CD8-positive, alpha-beta memory T cell (primary cell): ENCODE measurements at regions not wholly inside any gene's neighbourhood (a gene's known extent, or its start where the extent isn't known, plus 50 kb on each side); places are given as distances from the start of the nearest gene placed in this dataset.

Experiments
- CTCF ChIA-PET: fragments of 350-600 bp; sonication (Branson Sonifier 250); formaldehyde crosslinking; loops from one replicate; lab custom pipeline; 2021; ENCODE audit warnings: antibody characterized with exemption; lab: Charles Lee
- POLR2A ChIA-PET: fragments of 350-600 bp; sonication (Branson Sonifier 250); formaldehyde crosslinking; loops from one replicate; lab custom pipeline; 2021; ENCODE audit warnings: antibody characterized with exemption; lab: Charles Lee
- DNase-seq, 5 donors: peaks; one replicate each; pipeline versions ENCODE4 v3.0.0 to v3.0.0-alpha.2; 2020 to 2022; ENCODE audit warnings: mixed read lengths in 1 of 5
- H3K27ac ChIP-seq: one replicate; pipeline ENCODE4 v1.7.0; 2013; ENCODE audit warnings: low read depth, mild to moderate bottlenecking, low read length, moderate library complexity
- H3K27me3 ChIP-seq: 2 replicates; pipeline ENCODE4 v1.7.0; 2013; ENCODE audit warnings: low read length, mild to moderate bottlenecking; ENCODE audit not compliant: insufficient read depth, poor library complexity, severe bottlenecking
- H3K36me3 ChIP-seq: 2 replicates; pipeline ENCODE4 v1.7.0; 2013; ENCODE audit warnings: mild to moderate bottlenecking, low read length, moderate library complexity; ENCODE audit not compliant: insufficient read depth
- H3K4me1 ChIP-seq: 2 replicates; pipeline ENCODE4 v1.7.0; 2013; ENCODE audit warnings: mild to moderate bottlenecking, low read length, moderate library complexity; ENCODE audit not compliant: insufficient read depth
- H3K4me3 ChIP-seq: 2 replicates; pipeline ENCODE4 v1.7.0; 2013; ENCODE audit warnings: mild to moderate bottlenecking, low read length
- H3K9me3 ChIP-seq: 2 replicates; pipeline ENCODE4 v1.7.0; 2013; ENCODE audit warnings: mild to moderate bottlenecking, low read length
- H3K27ac Mint-ChIP-seq, 8 donors: one replicate each; pipeline ENCODE4 v1.8.0; 2020 to 2021; ENCODE audit warnings: mixed read lengths in 8 of 8, mild to moderate bottlenecking in 6 of 8, inconsistent platforms in 3 of 8, moderate library complexity in 3 of 8
- H3K27me3 Mint-ChIP-seq, 2 donors: one replicate each; pipeline ENCODE4 v1.8.0; 2020 to 2021; ENCODE audit warnings: mixed read lengths in 2 of 2, mild to moderate bottlenecking in 1 of 2, moderate library complexity in 1 of 2
- H3K36me3 Mint-ChIP-seq, 3 donors: one replicate each; pipeline ENCODE4 v1.8.0; 2020 to 2021; ENCODE audit warnings: mixed read lengths in 3 of 3, inconsistent platforms in 1 of 3, mild to moderate bottlenecking in 1 of 3
- H3K4me1 Mint-ChIP-seq, 3 donors: one replicate each; pipeline ENCODE4 v1.8.0; 2020 to 2021; ENCODE audit warnings: mixed read lengths in 3 of 3, inconsistent platforms in 1 of 3, mild to moderate bottlenecking in 1 of 3
- H3K4me3 Mint-ChIP-seq, 7 donors: one replicate each; pipeline ENCODE4 v1.8.0; 2020 to 2021; ENCODE audit warnings: mixed read lengths in 7 of 7, mild to moderate bottlenecking in 6 of 7, moderate library complexity in 4 of 7, inconsistent platforms in 2 of 7
- H3K9me3 Mint-ChIP-seq, 5 donors: one replicate each; pipeline ENCODE4 v1.8.0; 2020 to 2022; ENCODE audit warnings: mixed read lengths in 5 of 5, mild to moderate bottlenecking in 3 of 5, moderate library complexity in 2 of 5, inconsistent platforms in 1 of 5

GRCh38 chr10:84829131-84829530 lies 500.7 kb downstream of the CCSER2 start:
- Histone ChIP-seq H3K4me3 (no peak overlapping the region), H3K27me3 (no peaks in the 10 kb centered on the region), H3K9me3 (no peaks in the 10 kb centered on the region), H3K36me3 (no peaks in the 10 kb centered on the region), H3K27ac (no peak overlapping the region), H3K4me1 (no peaks in the 10 kb centered on the region)
- no peaks in the 10 kb centered on the region for H3K4me1 Mint-ChIP-seq
- H3K4me3 Mint-ChIP-seq = no peak overlapping the region
- ChIA-PET POLR2A (no interaction called here), CTCF (no interaction called here)
- peaks cover 0 to 5% of the 10 kb centered on the region in 2 donors for H3K27me3 Mint-ChIP-seq
- no peak for DNase-seq
- no peaks in the 10 kb centered on the region for H3K9me3 Mint-ChIP-seq
- H3K36me3 Mint-ChIP-seq = no peaks in the 10 kb centered on the region
- H3K27ac Mint-ChIP-seq = no peak overlapping the region

GRCh38 chr10:84837041-84837812 lies 508.8 kb downstream of the CCSER2 start:
- Mint-ChIP-seq H3K27me3 (peaks cover 0 to 1% of the 10 kb centered on the region in 2 donors), H3K4me1 (no peaks in the 10 kb centered on the region), H3K4me3 (no peak overlapping the region), H3K27ac (no peak overlapping the region), H3K36me3 (no peaks in the 10 kb centered on the region), H3K9me3 (peaks cover 0 to 4% (median 0%) of the 10 kb centered on the region in 5 donors)
- no peaks in the 10 kb centered on the region for H3K9me3 ChIP-seq
- ChIA-PET POLR2A (no interaction called here), CTCF (no interaction called here)
- H3K4me1 ChIP-seq = no peaks in the 10 kb centered on the region
- no peak overlapping the region for H3K4me3 ChIP-seq
- H3K36me3 ChIP-seq = no peaks in the 10 kb centered on the region
- H3K27me3 ChIP-seq = no peaks in the 10 kb centered on the region
- no peak for DNase-seq
- no peak overlapping the region for H3K27ac ChIP-seq

- H3K9me3 Mint-ChIP-seq = peaks cover 0 to 4% (median 0%) of the 10 kb centered on the region in 5 donors
- H3K27me3 Mint-ChIP-seq = peaks cover 0 to 1% of the 10 kb centered on the region in 2 donors
- H3K4me3 Mint-ChIP-seq = no peak overlapping the region
- H3K36me3 Mint-ChIP-seq = no peaks in the 10 kb centered on the region
- no peaks in the 10 kb centered on the region for H3K4me1 Mint-ChIP-seq
- ChIA-PET CTCF (no interaction called here), POLR2A (no interaction called here)
- no peaks in the 10 kb centered on the region for H3K4me1 ChIP-seq
- no peaks in the 10 kb centered on the region for H3K9me3 ChIP-seq
- no peak overlapping the region for H3K27ac Mint-ChIP-seq
- no peaks in the 10 kb centered on the region for H3K27me3 ChIP-seq
- H3K27ac ChIP-seq = no peak overlapping the region
- no peak for DNase-seq
- no peak overlapping the region for H3K4me3 ChIP-seq
- no peaks in the 10 kb centered on the region for H3K36me3 ChIP-seq
These were observed 509.5 kb downstream of the CCSER2 start for GRCh38 chr10:84837877-84838276.

GRCh38 chr10:84838851-84839250 lies 510.5 kb downstream of the CCSER2 start:
- Histone ChIP-seq H3K27me3 (no peaks in the 10 kb centered on the region), H3K27ac (no peak overlapping the region), H3K4me1 (no peaks in the 10 kb centered on the region), H3K36me3 (no peaks in the 10 kb centered on the region), H3K9me3 (no peaks in the 10 kb centered on the region), H3K4me3 (no peak overlapping the region)
- DNase-seq = no peak
- no peaks in the 10 kb centered on the region for H3K36me3 Mint-ChIP-seq
- H3K27ac Mint-ChIP-seq = no peak overlapping the region
- no peaks in the 10 kb centered on the region for H3K4me1 Mint-ChIP-seq
- POLR2A ChIA-PET = no interaction called here
- CTCF ChIA-PET = no interaction called here
- no peak overlapping the region for H3K4me3 Mint-ChIP-seq
- H3K9me3 Mint-ChIP-seq = peaks cover 0 to 4% (median 0%) of the 10 kb centered on the region in 5 donors
- H3K27me3 Mint-ChIP-seq = peaks cover 1 to 4% of the 10 kb centered on the region in 2 donors

GRCh38 chr10:84842593-84842992 lies 514.2 kb downstream of the CCSER2 start:
- ChIA-PET POLR2A (no interaction called here), CTCF (no interaction called here)
- H3K27ac Mint-ChIP-seq = no peak overlapping the region
- H3K27me3 ChIP-seq = no peaks in the 10 kb centered on the region
- no peaks in the 10 kb centered on the region for H3K36me3 ChIP-seq
- H3K4me1 ChIP-seq = no peaks in the 10 kb centered on the region
- H3K4me1 Mint-ChIP-seq = no peaks in the 10 kb centered on the region
- peaks cover 0 to 4% (median 0%) of the 10 kb centered on the region in 5 donors for H3K9me3 Mint-ChIP-seq
- no peaks in the 10 kb centered on the region for H3K36me3 Mint-ChIP-seq
- H3K27me3 Mint-ChIP-seq = peaks cover 1 to 4% of the 10 kb centered on the region in 2 donors
- H3K4me3 ChIP-seq = no peak overlapping the region
- no peak overlapping the region for H3K4me3 Mint-ChIP-seq
- no peaks in the 10 kb centered on the region for H3K9me3 ChIP-seq
- H3K27ac ChIP-seq = no peak overlapping the region
- no peak for DNase-seq

GRCh38 chr10:84844461-84844860 lies 516.1 kb downstream of the CCSER2 start:
- CTCF ChIA-PET = no interaction called here
- no peak for DNase-seq
- no peaks in the 10 kb centered on the region for H3K36me3 Mint-ChIP-seq
- Histone ChIP-seq H3K9me3 (no peaks in the 10 kb centered on the region), H3K27ac (no peak overlapping the region), H3K4me3 (no peak overlapping the region), H3K36me3 (no peaks in the 10 kb centered on the region), H3K27me3 (no peaks in the 10 kb centered on the region), H3K4me1 (no peaks in the 10 kb centered on the region)
- POLR2A ChIA-PET = no interaction called here
- no peaks in the 10 kb centered on the region for H3K4me1 Mint-ChIP-seq
- no peak overlapping the region for H3K27ac Mint-ChIP-seq
- H3K9me3 Mint-ChIP-seq = peaks cover 0 to 2% (median 0%) of the 10 kb centered on the region in 5 donors
- no peak overlapping the region for H3K4me3 Mint-ChIP-seq
- peaks cover 0 to 4% of the 10 kb centered on the region in 2 donors for H3K27me3 Mint-ChIP-seq

GRCh38 chr10:84845628-84846261 lies 517.4 kb downstream of the CCSER2 start:
- Histone ChIP-seq H3K4me3 (no peak overlapping the region), H3K4me1 (no peaks in the 10 kb centered on the region), H3K36me3 (no peaks in the 10 kb centered on the region), H3K9me3 (no peaks in the 10 kb centered on the region), H3K27ac (no peak overlapping the region), H3K27me3 (no peaks in the 10 kb centered on the region)
- no peak overlapping the region for H3K4me3 Mint-ChIP-seq
- H3K27ac Mint-ChIP-seq = no peak overlapping the region
- ChIA-PET CTCF (no interaction called here), POLR2A (no interaction called here)
- no peak for DNase-seq
- peaks cover 0 to 1% (median 0%) of the 10 kb centered on the region in 5 donors for H3K9me3 Mint-ChIP-seq
- H3K36me3 Mint-ChIP-seq = no peaks in the 10 kb centered on the region
- no peaks in the 10 kb centered on the region for H3K4me1 Mint-ChIP-seq
- peaks cover 0 to 4% of the 10 kb centered on the region in 2 donors for H3K27me3 Mint-ChIP-seq

- no peak for DNase-seq
- CTCF ChIA-PET = no interaction called here
These were observed 518.4 kb downstream of the CCSER2 start for GRCh38 chr10:84846658-84847316.

More at GRCh38 chr10:84846658-84847316, 518.4 kb downstream of the CCSER2 start:
- no peak overlapping the region for H3K27ac Mint-ChIP-seq
- no peak overlapping the region for H3K4me3 Mint-ChIP-seq
- Histone ChIP-seq H3K4me3 (no peak overlapping the region), H3K27ac (no peak overlapping the region), H3K27me3 (no peaks in the 10 kb centered on the region), H3K9me3 (no peaks in the 10 kb centered on the region), H3K36me3 (no peaks in the 10 kb centered on the region), H3K4me1 (no peaks in the 10 kb centered on the region)
- peaks cover 0 to 4% of the 10 kb centered on the region in 2 donors for H3K27me3 Mint-ChIP-seq
- no peaks in the 10 kb centered on the region for H3K4me1 Mint-ChIP-seq
- POLR2A ChIA-PET = no interaction called here
- H3K9me3 Mint-ChIP-seq = no peaks in the 10 kb centered on the region
- H3K36me3 Mint-ChIP-seq = no peaks in the 10 kb centered on the region
